ENCODE measurements at regions not wholly inside any gene's neighbourhood (a gene's known extent, or its start where the extent isn't known, plus 50 kb on each side); places are given as distances from the start of the nearest gene placed in this dataset.
A peak's percentile ranks its signal among the peaks of the same experiment; 100 is the strongest.
"Not testable (repeated sequence)": the region's sequence is repeated elsewhere in the genome, so short reads cannot be mapped to it uniquely, and the experiment has no call there.

DNA sequence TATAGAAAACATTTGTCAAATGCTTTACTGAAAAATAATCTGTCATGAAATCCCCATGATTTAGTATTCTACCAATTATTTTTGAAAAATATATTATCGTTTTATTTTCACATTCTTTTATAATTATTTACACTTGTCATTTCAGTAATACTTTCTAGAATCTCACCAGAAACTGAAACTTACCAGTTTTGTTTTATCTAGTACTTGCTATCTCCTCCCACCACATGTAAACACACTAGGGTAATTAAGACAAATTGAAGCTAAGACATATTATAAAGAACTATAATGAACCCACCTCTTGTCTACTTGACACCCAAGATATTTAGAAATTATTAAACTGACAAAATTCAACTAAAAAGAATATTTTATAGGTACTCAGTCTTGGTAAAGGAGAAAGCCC, 51.5 kb upstream of the GRM3 start:
- DNase-seq: no peak

- DNase-seq: no peak
Measured at GRCh38 chr7:86574006-86574405, 69.7 kb upstream of the GRM3 start.

GRCh38 chr7:86558680-86559501, 84.8 kb upstream of the GRM3 start:
- no peak for DNase-seq

GRCh38 chr7:86534641-86535040, 109.1 kb upstream of the GRM3 start:
- no peak for DNase-seq

GRCh38 chr7:86504229-86504628, 139.5 kb upstream of the GRM3 start:
- DNase-seq: no peak

DNA sequence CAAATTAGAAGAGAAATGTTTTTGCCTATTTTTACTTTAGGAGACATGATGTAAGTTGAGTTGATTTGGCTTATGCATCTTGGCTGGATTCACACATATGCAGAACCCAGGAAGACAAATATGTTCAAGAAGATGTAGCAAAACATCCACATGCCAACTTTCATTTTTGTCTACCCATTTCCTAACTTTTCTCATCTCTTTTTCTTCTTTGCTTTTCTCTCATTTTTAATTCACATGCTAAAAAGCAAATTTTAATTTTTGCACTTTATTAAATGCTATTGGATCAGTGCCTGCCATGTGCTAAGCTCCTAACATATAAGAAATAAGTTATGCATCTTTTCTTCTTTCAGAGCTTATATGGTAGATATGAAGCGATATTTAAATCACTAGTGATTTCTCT, 143.7 kb upstream of the GRM3 start:
- no peak for DNase-seq

GRCh38 chr7:86485827-86486226, 157.9 kb upstream of the GRM3 start:
- no peak for DNase-seq

DNA sequence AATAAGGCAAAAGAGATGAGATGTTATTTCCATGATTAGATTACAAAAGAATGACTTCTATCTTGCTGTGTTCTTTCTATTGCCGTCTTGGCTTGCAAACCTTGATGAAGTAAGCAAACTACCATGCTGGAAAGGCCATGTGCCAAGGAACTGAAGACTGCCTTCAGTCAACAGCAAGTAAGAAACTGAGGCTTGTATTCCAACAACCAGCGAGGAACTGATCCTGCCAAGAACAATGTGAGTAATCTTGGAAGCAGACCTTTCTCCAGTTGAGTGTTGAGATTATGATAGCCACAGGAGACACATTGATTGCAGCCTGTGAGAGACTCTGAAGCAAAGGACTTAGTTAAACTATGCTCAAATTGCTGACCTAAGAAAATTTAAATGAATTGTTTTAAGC, 164.6 kb upstream of the GRM3 start:
- no peak for DNase-seq

GRCh38 chr7:86477343-86477935, 166.3 kb upstream of the GRM3 start:
- no peak for DNase-seq

GRCh38 chr7:86470763-86471162, 172.9 kb upstream of the GRM3 start:
- no peak for DNase-seq

GRCh38 chr7:86469680-86470295, 173.9 kb upstream of the GRM3 start:
- peak; percentile 56 for DNase-seq

- no peak for DNase-seq
Measured at GRCh38 chr7:86454753-86455152, 189.0 kb upstream of the GRM3 start.

DNA sequence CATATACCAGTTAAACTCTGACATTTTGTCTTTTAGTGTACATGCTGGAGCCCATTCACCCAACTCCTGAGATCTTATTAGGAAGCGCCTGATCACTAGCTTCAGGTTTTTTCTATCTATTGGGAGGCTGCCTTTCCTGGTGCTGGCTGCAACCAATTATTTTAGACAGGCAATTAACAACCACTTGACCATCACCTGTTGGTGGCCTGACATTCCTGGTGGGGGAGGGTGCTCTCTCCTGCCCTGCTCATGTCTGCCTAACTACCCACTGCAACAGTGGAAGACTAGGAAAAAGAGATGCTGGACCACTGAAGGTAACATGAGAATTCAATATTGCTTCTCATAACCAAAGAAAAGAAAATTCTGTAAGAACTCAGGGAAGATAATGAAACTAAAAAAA, 190.3 kb upstream of the GRM3 start:
- DNase-seq: no peak

DNA sequence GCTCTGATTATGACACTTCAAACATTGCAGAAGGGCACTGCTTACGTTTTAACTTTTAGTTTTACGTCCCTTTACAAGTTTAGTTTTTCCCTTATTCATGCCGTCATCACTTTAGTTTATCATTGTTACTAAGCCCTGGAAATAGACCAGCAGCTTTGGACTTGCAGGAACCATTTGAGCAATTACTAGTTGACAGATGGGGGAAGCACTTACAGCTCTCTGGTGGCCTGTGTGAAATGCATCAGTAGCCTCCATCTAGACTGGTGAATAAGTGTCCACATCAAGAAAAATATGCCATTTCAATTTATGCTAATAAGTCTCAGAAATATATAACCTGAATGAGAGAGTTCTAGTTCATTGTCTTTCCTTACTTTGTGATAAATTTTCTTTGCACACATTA, 194.9 kb upstream of the GRM3 start:
- DNase-seq: no peak

DNA sequence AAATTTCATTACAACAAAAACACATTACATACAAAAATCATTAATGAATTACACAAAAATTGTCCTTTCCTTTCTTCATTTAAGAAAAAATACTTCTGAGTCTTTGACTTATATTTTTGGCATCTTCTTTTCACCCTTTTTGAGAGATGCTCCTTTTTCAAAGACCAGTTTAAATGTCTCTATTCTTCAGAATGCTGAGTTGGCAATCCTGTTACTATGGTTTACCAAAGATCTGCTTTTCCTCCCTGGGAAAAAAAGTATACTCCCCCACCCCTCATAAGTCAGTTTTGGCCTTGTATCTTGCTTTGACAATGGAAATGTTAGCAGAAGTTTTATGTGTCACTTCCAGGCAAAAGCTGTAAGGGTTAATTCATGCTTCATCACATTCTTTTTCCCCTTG, 198.4 kb upstream of the GRM3 start:
- no peak for DNase-seq

DNA sequence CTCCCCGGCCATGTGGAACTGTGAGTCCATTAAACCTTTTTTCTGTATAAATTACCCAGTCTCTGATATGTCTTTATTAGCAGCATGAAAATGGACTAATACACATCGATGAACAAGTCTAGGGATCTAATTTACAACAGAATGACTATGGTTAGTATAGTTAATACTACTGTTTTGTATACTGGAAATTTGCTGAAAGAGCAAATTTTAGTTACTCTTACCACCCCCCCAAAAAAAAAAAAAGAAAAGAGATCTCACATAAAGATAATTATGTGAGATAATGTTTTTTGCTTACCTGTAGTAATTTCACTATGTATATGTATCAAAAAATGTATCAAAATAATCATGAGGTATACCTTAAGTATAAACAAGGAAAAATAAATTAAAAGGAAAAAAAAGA, 199.5 kb upstream of the GRM3 start:
- DNase-seq: no peak

DNA sequence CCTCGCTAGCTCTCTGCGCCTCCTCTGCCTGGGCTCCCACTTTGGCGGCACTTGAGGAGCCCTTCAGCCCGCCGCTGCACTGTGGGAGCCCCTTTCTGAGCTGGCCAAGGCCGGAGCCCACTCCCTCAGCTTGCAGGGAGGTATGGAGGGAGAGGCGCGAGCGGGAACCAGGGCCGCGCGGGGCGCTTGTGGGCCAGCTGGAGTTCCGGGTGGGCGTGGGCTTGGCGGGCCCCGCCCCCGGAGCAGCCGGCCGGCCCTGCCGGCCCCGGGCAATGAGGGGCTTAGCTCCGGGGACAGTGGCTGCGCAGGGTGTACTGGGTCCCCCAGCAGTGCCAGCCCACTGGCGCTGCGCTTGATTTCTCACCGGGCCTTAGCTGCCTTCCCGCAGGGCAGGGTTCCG, 203.3 kb upstream of the GRM3 start:
- not testable (repeated sequence) for DNase-seq

- DNase-seq: no peak
Measured at GRCh38 chr7:86437951-86438450, 205.7 kb upstream of the GRM3 start.

DNA sequence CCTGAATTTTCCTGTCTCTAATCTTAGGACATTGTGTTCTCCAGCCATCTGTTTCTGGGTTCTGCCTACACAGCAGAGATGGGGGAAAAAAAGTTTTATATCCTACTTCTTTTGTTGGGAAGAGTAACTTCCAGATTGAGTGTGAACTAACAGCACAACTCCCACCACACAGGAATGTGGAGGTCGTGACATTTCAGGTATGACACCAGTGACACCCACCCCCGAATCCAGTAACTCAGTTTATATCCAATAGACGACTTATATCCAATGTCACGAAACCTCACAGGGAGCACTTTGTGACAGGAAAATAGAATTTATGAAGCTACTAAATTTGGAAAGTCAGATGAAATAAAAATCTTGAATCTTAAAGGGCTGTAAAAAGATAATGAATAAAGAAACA, 211.9 kb upstream of the GRM3 start:
- no peak for DNase-seq

GRCh38 chr7:86411814-86412213, 231.9 kb upstream of the GRM3 start:
- no peak for DNase-seq

DNA sequence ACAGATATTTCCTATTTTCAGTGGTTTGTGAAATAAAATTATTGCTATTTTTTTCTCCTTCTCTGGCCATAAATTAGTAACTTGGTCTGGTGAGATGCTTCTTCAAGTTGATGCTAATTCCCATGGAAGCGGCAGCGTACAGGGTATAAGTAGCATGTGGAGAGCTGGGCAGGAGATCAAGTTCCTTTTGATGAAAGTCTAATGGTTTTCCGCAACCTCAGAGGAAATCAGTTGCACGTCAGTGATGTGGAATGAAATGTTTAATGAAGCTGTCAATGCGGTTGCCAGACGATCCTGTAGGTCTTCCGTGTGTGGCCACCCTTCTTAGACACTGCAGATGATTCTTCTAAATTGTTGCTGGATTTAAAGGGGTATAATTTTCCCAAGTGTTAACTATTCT, 236.4 kb upstream of the GRM3 start:
- no peak for DNase-seq

DNA sequence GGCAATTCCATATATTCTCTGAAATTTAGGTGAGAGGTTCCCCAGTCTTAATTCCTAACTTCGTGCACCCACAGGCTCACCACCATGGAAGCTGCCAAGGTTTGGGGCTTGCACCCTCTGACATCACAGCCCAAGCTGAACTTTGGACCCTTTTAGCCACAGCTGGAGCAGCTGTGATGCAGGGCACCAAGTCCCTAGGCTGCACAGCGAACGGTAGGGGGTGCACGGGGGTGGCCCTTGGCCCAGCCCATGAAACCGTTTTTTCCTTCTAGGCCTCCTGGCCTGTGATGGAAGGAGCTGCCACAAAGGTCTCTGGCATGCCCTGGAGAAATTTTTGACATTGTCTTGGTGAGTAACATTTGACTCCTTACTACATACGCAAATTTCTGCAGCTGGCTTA, 251.9 kb upstream of the GRM3 start:
- no peak for DNase-seq

DNA sequence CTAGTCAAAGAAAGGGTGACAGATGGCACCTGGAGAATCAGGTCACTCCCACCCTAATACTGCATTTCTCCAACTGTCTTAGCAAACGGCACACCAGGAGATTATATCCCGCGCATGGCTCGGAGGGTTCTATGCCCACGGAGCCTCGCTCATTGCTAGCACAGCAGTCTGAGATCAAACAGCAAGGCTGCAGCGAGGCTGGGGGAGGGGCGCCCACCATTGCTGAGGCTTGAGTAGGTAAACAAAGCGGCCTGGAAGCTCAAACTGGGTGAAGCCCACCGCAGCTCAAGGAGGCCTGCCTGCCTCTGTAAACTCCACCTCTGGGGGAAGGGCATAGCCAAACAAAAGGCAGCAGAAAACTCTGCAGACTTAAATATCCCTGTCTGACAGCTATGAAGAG, 268.1 kb upstream of the GRM3 start:
- not testable (repeated sequence) for DNase-seq

GRCh38 chr7:86372262-86372661, 271.4 kb upstream of the GRM3 start:
- no peak for DNase-seq

Data from activated CD8-positive, alpha-beta memory T cell treated with anti-CD3 and anti-CD28 coated beads, Interleukin-2, amount 50 U/mL, for 48 hours (primary cell).